ENCODE measurements at regions not wholly inside any gene's neighbourhood (a gene's known extent, or its start where the extent isn't known, plus 50 kb on each side); places are given as distances from the start of the nearest gene placed in this dataset.

- H3K36me3 ChIP-seq (ENCODE audit: control insufficient read depth in 2 of 2, insufficient read depth in 2 of 2, low read length in 1 of 2), result no peaks in the 10 kb centered on the region
- no peak overlapping the region for H3K27ac ChIP-seq (ENCODE audit: control insufficient read depth, insufficient read depth)
- peak; percentile 47 for FAIRE-seq
- no peaks in the 10 kb centered on the region for H4K20me1 ChIP-seq (ENCODE audit: control insufficient read depth, insufficient read depth)
- CTCF ChIA-PET, result no interaction called here
- no peak overlapping the region for H2AFZ ChIP-seq (ENCODE audit: control insufficient read depth, low read depth, low read length)
- H3K9me3 ChIP-seq (replicated peaks; ENCODE audit: control insufficient read depth, insufficient read depth, low read length), result no peaks in the 10 kb centered on the region
- SMC1A ChIA-PET (ENCODE audit: uncharacterized antibody, unreplicated experiment), result interaction anchor here (0.6 kb wide), 1 partner anchor 176 kb away, joined by 3 read pairs; no protein-coding TSS in a partner anchor
- TF ChIP-seq CUX1 (IDR thresholded peaks at IDR 0.05; ENCODE audit: insufficient replicate concordance, low read depth, low read length) (no peak), IKZF2 (IDR thresholded peaks at IDR 0.05) (peak; percentile 100), EED (IDR thresholded peaks at IDR 0.05; ENCODE audit: low read depth) (peak; percentile 94), JUNB (IDR thresholded peaks at IDR 0.05) (no peak), MTA2 (IDR thresholded peaks at IDR 0.05; ENCODE audit: low read depth) (peak; percentile 55; the same call in 1 of the 2 replicates), HDAC2 (IDR thresholded peaks at IDR 0.05) (peak; percentile 97), GATAD2B (conservative IDR thresholded peaks at IDR 0.05; ENCODE audit: low read depth) (peak; percentile 39; the same call in 1 of the 2 replicates), CHD4 (IDR thresholded peaks at IDR 0.05) (peak; percentile 100), IKZF1 (conservative IDR thresholded peaks at IDR 0.05) (peak; percentile 99), RELB (IDR thresholded peaks at IDR 0.05; ENCODE audit: low read depth) (peak; percentile 100)
- RAD21 ChIA-PET (ENCODE audit: unreplicated experiment), result no interaction called here
- no TSS peak for BruUV-seq (replicated peaks)
- H3K27me3 ChIP-seq (replicated peaks in 1 of 2; ENCODE audit: control insufficient read depth in 2 of 2, insufficient read depth in 2 of 2, low read length in 1 of 2), result no peaks in the 10 kb centered on the region; a peak in 1 of 4 replicates
- H3K4me2 ChIP-seq (ENCODE audit: control insufficient read depth, insufficient read depth), result no peak overlapping the region
- no peaks in the 10 kb centered on the region for H3K4me1 ChIP-seq (ENCODE audit: control insufficient read depth, insufficient read depth, low read length)
- no peak overlapping the region for H3K9ac ChIP-seq (ENCODE audit: control insufficient read depth, insufficient read depth, low read length)
- ATAC-seq, result no peak
- no peak overlapping the region for H3K4me3 ChIP-seq
- H3K79me2 ChIP-seq (ENCODE audit: control insufficient read depth, insufficient read depth, low read length), result no peaks in the 10 kb centered on the region
- intact Hi-C loops (cut with micrococcal nuclease; ENCODE audit: unreplicated experiment), result no loop called here
- POLR2A ChIA-PET, result no interaction called here
- WGBS (ENCODE audit: insufficient coverage, insufficient replicate concordance, low lambda C conversion rate, missing lambda C conversion rate), result 79% methylated on average over 11 of the region's 11 CpGs
- no peak for DNase-seq (ENCODE audit: low read depth, low spot score)
- in situ Hi-C loops (cut with MboI), result no loop called here
Observed at GRCh38 chr10:124230635-124231167, 137.3 kb upstream of the CHST15 start.

Data from GM12878 (cell line).